ENCODE measurements at regions not wholly inside any gene's neighbourhood (a gene's known extent, or its start where the extent isn't known, plus 50 kb on each side); places are given as distances from the start of the nearest gene placed in this dataset.

DNA sequence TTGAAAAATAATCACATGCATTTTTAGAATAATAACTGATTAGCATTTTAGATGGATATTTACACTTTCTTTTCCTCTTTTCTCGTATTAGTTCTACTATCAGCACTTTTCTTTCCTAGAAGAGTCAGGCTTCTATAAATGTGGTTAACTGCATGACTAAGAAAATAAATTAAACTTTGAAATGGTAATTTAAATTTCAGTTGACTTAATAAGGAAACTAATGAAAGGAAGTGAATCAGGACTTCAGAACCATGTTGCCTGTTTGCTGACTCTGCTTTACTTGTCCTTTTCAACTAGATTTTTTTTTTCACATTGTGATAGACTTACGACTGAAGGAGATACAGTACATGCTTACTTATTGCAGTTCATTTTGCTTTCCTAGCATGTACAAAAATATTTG, 1258.2 kb upstream of the EYS start:
- TF ChIP-seq, protein P1, sequence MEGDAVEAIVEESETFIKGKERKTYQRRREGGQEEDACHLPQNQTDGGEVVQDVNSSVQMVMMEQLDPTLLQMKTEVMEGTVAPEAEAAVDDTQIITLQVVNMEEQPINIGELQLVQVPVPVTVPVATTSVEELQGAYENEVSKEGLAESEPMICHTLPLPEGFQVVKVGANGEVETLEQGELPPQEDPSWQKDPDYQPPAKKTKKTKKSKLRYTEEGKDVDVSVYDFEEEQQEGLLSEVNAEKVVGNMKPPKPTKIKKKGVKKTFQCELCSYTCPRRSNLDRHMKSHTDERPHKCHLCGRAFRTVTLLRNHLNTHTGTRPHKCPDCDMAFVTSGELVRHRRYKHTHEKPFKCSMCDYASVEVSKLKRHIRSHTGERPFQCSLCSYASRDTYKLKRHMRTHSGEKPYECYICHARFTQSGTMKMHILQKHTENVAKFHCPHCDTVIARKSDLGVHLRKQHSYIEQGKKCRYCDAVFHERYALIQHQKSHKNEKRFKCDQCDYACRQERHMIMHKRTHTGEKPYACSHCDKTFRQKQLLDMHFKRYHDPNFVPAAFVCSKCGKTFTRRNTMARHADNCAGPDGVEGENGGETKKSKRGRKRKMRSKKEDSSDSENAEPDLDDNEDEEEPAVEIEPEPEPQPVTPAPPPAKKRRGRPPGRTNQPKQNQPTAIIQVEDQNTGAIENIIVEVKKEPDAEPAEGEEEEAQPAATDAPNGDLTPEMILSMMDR (conservative IDR thresholded peaks at IDR 0.05; ENCODE audit: low read depth, low read length) = no peak
- no peak for TF ChIP-seq EZH2phosphoT487 (IDR thresholded peaks at IDR 0.05; ENCODE audit: borderline replicate concordance, low read length)
